ENCODE measurements at regions not wholly inside any gene's neighbourhood (a gene's known extent, or its start where the extent isn't known, plus 50 kb on each side); places are given as distances from the start of the nearest gene placed in this dataset.

- Histone ChIP-seq H4K20me1 (ENCODE audit: insufficient read depth, low read length) (no peaks in the 10 kb centered on the region), H2BK120ac (ENCODE audit: low read depth, low read length) (no peak overlapping the region), H3K9ac (ENCODE audit: low read depth, low read length) (no peak overlapping the region), H2BK20ac (ENCODE audit: low read depth, low read length) (no peak overlapping the region), H2AK9ac (replicated peaks; ENCODE audit: low read depth, low read length, poor library complexity) (no peak overlapping the region), H3K9me1 (ENCODE audit: insufficient read depth, low read length) (no peaks in the 10 kb centered on the region), H4K8ac (ENCODE audit: low read depth in 2 of 2, low read length in 2 of 2) (no peak overlapping the region), H3K27ac (ENCODE audit: insufficient read depth, low read length) (no peak overlapping the region), H2BK15ac (ENCODE audit: low read depth, low read length) (no peak overlapping the region), H3K4me1 (ENCODE audit: control insufficient read depth, insufficient read depth, low read length) (peaks cover 2% of the 10 kb centered on the region; the same call in 1 of the 2 replicates), H3K27me3 (ENCODE audit: control insufficient read depth, insufficient read depth, low read length) (no peaks in the 10 kb centered on the region), H3K36me3 (ENCODE audit: control insufficient read depth, insufficient read depth, low read length) (no peaks in the 10 kb centered on the region), H3K9me3 (ENCODE audit: control insufficient read depth, insufficient read depth, low read length) (no peaks in the 10 kb centered on the region), H4K91ac (ENCODE audit: insufficient read depth, low read depth, low read length) (no peak overlapping the region), H4K5ac (ENCODE audit: low read depth, low read length) (no peak overlapping the region), H2BK5ac (ENCODE audit: low read depth, low read length, poor library complexity, severe bottlenecking) (no peak overlapping the region), H3K4ac (ENCODE audit: low read depth, low read length) (no peak overlapping the region), H3K56ac (ENCODE audit: extremely low read depth, insufficient read depth, low read length) (no peak overlapping the region), H3K79me1 (ENCODE audit: low read depth in 1 of 2, low read length in 2 of 2) (no peaks in the 10 kb centered on the region), H3K4me3 (ENCODE audit: insufficient read depth, low read depth, low read length) (no peak overlapping the region), H3K18ac (ENCODE audit: low read depth, low read length) (no peak overlapping the region), H2AK5ac (ENCODE audit: low read depth, low read length) (no peak overlapping the region), H2AFZ (replicated peaks; ENCODE audit: low read length, poor library complexity) (no peak overlapping the region), H3K4me2 (ENCODE audit: low read depth, low read length) (no peak overlapping the region), H3K23ac (ENCODE audit: low read depth, low read length) (no peak overlapping the region), H3K14ac (replicated peaks; ENCODE audit: low read depth, low read length) (no peak overlapping the region)
- ChIA-PET CTCF (interaction anchor here (0.6 kb wide), 1 partner anchor 55 kb away, joined by 4 read pairs; no protein-coding TSS in a partner anchor), POLR2A (ENCODE audit: unreplicated experiment) (interaction anchor here (0.6 kb wide), 1 partner anchor 276 kb away, joined by 3 read pairs; no protein-coding TSS in a partner anchor)
- intact Hi-C loops (cut with micrococcal nuclease) (no loop called here), in situ Hi-C loops (cut with MboI; ENCODE audit: low sequenced_read_pairs) (no loop called here), dilution Hi-C loops (cut with HindIII; ENCODE audit: low sequenced_read_pairs, unreplicated experiment) (no loop called here)
- no peak for TF ChIP-seq RCOR1 (IDR thresholded peaks at IDR 0.05; ENCODE audit: insufficient replicate concordance, low read length)
- no peak for TF ChIP-seq CEBPB (IDR thresholded peaks at IDR 0.05; ENCODE audit: low read depth, low read length)
- no peak for TF ChIP-seq BHLHE40 (IDR thresholded peaks at IDR 0.05; ENCODE audit: low read depth, low read length)
- no peak for TF ChIP-seq SMC3 (IDR thresholded peaks at IDR 0.05; ENCODE audit: low read depth, low read length)
- no peak for TF ChIP-seq ELK1 (IDR thresholded peaks at IDR 0.05; ENCODE audit: borderline replicate concordance, low read depth, low read length)
- no peak for TF ChIP-seq MAZ (IDR thresholded peaks at IDR 0.05; ENCODE audit: borderline replicate concordance, low read depth, low read length)
- no peak for TF ChIP-seq RFX5 (IDR thresholded peaks at IDR 0.05; ENCODE audit: low read depth, low read length)
- TF ChIP-seq USF2 (IDR thresholded peaks at IDR 0.05; ENCODE audit: low read depth, low read length) = no peak
- no CpG with 5 or more reads among the region's 6 CpGs for WGBS, 2 experiments (ENCODE audit: extremely low coverage in 2 of 2, insufficient read length in 1 of 2)
- no peak for DNase-seq
- BruUV-seq (replicated peaks) = no TSS peak
- ATAC-seq (ENCODE audit: low read depth) = no peak
Observed at GRCh38 chr14:56394826-56395530, 184.6 kb upstream of the TMEM260 start.
